ENCODE measurements at regions not wholly inside any gene's neighbourhood (a gene's known extent, or its start where the extent isn't known, plus 50 kb on each side); places are given as distances from the start of the nearest gene placed in this dataset.

GRCh38 chr16:51938861-51939260, 608.1 kb downstream of the TOX3 start:
- BruUV-seq (replicated peaks), result no TSS peak
- TF ChIP-seq CTCF (IDR thresholded peaks at IDR 0.05; ENCODE audit: unreplicated experiment), result no peak
- peak overlapping the region; percentile 47 for H3K27ac Mint-ChIP-seq (ENCODE audit: low read depth, unreplicated experiment)
- intact Hi-C loops (cut with micrococcal nuclease), result no loop called here
- ChIA-PET CTCF (interaction anchor here (0.5 to 1.1 kb wide), 8 partner anchors 11 to 1132 kb away, joined by 3 to 6 read pairs (median 3); no protein-coding TSS in a partner anchor), POLR2A (interaction anchor here (0.6 to 1.6 kb wide), 6 partner anchors 8 to 1727 kb away, joined by 3 to 4 read pairs (median 4); no protein-coding TSS in a partner anchor)
- H3K4me1 Mint-ChIP-seq (ENCODE audit: insufficient read depth, unreplicated experiment), result peaks cover 24% of the 10 kb centered on the region
- DNase-seq (ENCODE audit: unreplicated experiment), result peak; percentile 11
- no peak overlapping the region for H3K4me3 Mint-ChIP-seq (ENCODE audit: unreplicated experiment)
- H3K27me3 Mint-ChIP-seq (ENCODE audit: insufficient read depth, unreplicated experiment), result no peaks in the 10 kb centered on the region
- H3K9me3 Mint-ChIP-seq (ENCODE audit: unreplicated experiment), result no peaks in the 10 kb centered on the region
- no peaks in the 10 kb centered on the region for H3K36me3 Mint-ChIP-seq (ENCODE audit: insufficient read depth, unreplicated experiment)

GRCh38 chr16:51937771-51938170, 609.2 kb downstream of the TOX3 start:
- Mint-ChIP-seq H3K4me1 (ENCODE audit: insufficient read depth, unreplicated experiment) (peaks cover 24% of the 10 kb centered on the region), H3K9me3 (ENCODE audit: unreplicated experiment) (no peaks in the 10 kb centered on the region), H3K27ac (ENCODE audit: low read depth, unreplicated experiment) (no peak overlapping the region), H3K27me3 (ENCODE audit: insufficient read depth, unreplicated experiment) (peaks cover 3% of the 10 kb centered on the region), H3K36me3 (ENCODE audit: insufficient read depth, unreplicated experiment) (no peaks in the 10 kb centered on the region), H3K4me3 (ENCODE audit: unreplicated experiment) (no peak overlapping the region)
- intact Hi-C loops (cut with micrococcal nuclease), result no loop called here
- CTCF ChIA-PET, result interaction anchor here (0.6 to 1.2 kb wide), 4 partner anchors 20 to 1373 kb away, joined by 3 to 4 read pairs (median 3); no protein-coding TSS in a partner anchor
- POLR2A ChIA-PET, result interaction anchor here (1.4 kb wide), 1 partner anchor 57 kb away, joined by 3 read pairs; no protein-coding TSS in a partner anchor
- no TSS peak for BruUV-seq (replicated peaks)
- DNase-seq (ENCODE audit: unreplicated experiment), result no peak
- TF ChIP-seq CTCF (IDR thresholded peaks at IDR 0.05; ENCODE audit: unreplicated experiment), result no peak

- Mint-ChIP-seq H3K9me3 (ENCODE audit: unreplicated experiment) (no peaks in the 10 kb centered on the region), H3K27me3 (ENCODE audit: insufficient read depth, unreplicated experiment) (peaks cover 12% of the 10 kb centered on the region), H3K4me3 (ENCODE audit: unreplicated experiment) (no peak overlapping the region), H3K27ac (ENCODE audit: low read depth, unreplicated experiment) (no peak overlapping the region), H3K4me1 (ENCODE audit: insufficient read depth, unreplicated experiment) (peaks cover 24% of the 10 kb centered on the region), H3K36me3 (ENCODE audit: insufficient read depth, unreplicated experiment) (no peaks in the 10 kb centered on the region)
- ChIA-PET CTCF (interaction anchor here (0.7 to 1.2 kb wide), 2 partner anchors 45 to 1061 kb away, joined by 3 read pairs; no protein-coding TSS in a partner anchor), POLR2A (interaction anchor here (0.6 to 1.4 kb wide), 2 partner anchors 56 to 1086 kb away, joined by 3 to 4 read pairs; no protein-coding TSS in a partner anchor)
- no peak for DNase-seq (ENCODE audit: unreplicated experiment)
- TF ChIP-seq CTCF (IDR thresholded peaks at IDR 0.05; ENCODE audit: unreplicated experiment), result no peak
- intact Hi-C loops (cut with micrococcal nuclease), result no loop called here
- BruUV-seq (replicated peaks), result no TSS peak
These were observed 610.1 kb downstream of the TOX3 start for GRCh38 chr16:51936846-51937245.

- POLR2A ChIA-PET, result no interaction called here
- CTCF ChIA-PET, result no interaction called here
- Mint-ChIP-seq H3K36me3 (ENCODE audit: insufficient read depth, unreplicated experiment) (no peaks in the 10 kb centered on the region), H3K27ac (ENCODE audit: low read depth, unreplicated experiment) (no peak overlapping the region), H3K9me3 (ENCODE audit: unreplicated experiment) (no peaks in the 10 kb centered on the region), H3K4me3 (ENCODE audit: unreplicated experiment) (no peak overlapping the region), H3K4me1 (ENCODE audit: insufficient read depth, unreplicated experiment) (peaks cover 4% of the 10 kb centered on the region), H3K27me3 (ENCODE audit: insufficient read depth, unreplicated experiment) (peaks cover 53% of the 10 kb centered on the region)
- TF ChIP-seq CTCF (IDR thresholded peaks at IDR 0.05; ENCODE audit: unreplicated experiment), result no peak
- intact Hi-C loops (cut with micrococcal nuclease), result no loop called here
- DNase-seq (ENCODE audit: unreplicated experiment), result no peak
- no TSS peak for BruUV-seq (replicated peaks)
These were observed 614.6 kb downstream of the TOX3 start for GRCh38 chr16:51932317-51932716.
